ENCODE measurements at regions not wholly inside any gene's neighbourhood (a gene's known extent, or its start where the extent isn't known, plus 50 kb on each side); places are given as distances from the start of the nearest gene placed in this dataset.
A peak's percentile ranks its signal among the peaks of the same experiment; 100 is the strongest.
"Not testable (repeated sequence)": the region's sequence is repeated elsewhere in the genome, so short reads cannot be mapped to it uniquely, and the experiment has no call there.

- no peak for DNase-seq
Measured at GRCh38 chr11:16528639-16529038, 172.3 kb upstream of the SOX6 start.

GRCh38 chr11:16527525-16528246 is 171.3 kb upstream of the SOX6 start:
- no peak for DNase-seq

GRCh38 chr11:16526947-16527346 is 170.6 kb upstream of the SOX6 start:
- DNase-seq, result peak; percentile 5

GRCh38 chr11:16520713-16521112 is 164.4 kb upstream of the SOX6 start:
- DNase-seq, result not testable (repeated sequence)

GRCh38 chr11:16512899-16513241 is 156.5 kb upstream of the SOX6 start:
- DNase-seq, result no peak

- DNase-seq, result no peak
Measured at GRCh38 chr11:16512198-16512898, 156.0 kb upstream of the SOX6 start.

GRCh38 chr11:16511116-16512114 is 155.1 kb upstream of the SOX6 start:
- DNase-seq, result peak; percentile 7

GRCh38 chr11:16505481-16505880 is 149.1 kb upstream of the SOX6 start:
- no peak for DNase-seq

- DNase-seq, result not testable (repeated sequence)
Measured at GRCh38 chr11:16503891-16504290, 147.5 kb upstream of the SOX6 start.

GRCh38 chr11:16494918-16495691 is 138.8 kb upstream of the SOX6 start:
- DNase-seq, result no peak

- DNase-seq, result no peak
Measured at GRCh38 chr11:16484434-16484833, 128.1 kb upstream of the SOX6 start.

- DNase-seq, result no peak
Measured at GRCh38 chr11:16474659-16475058, 118.3 kb upstream of the SOX6 start.

GRCh38 chr11:16469968-16470367 is 113.6 kb upstream of the SOX6 start:
- DNase-seq, result no peak

GRCh38 chr11:16468735-16469453 is 112.5 kb upstream of the SOX6 start:
- DNase-seq, result no peak

GRCh38 chr11:16460508-16460907 is 104.2 kb upstream of the SOX6 start:
- no peak for DNase-seq

GRCh38 chr11:16456366-16456765 is 100.0 kb upstream of the SOX6 start:
- no peak for DNase-seq

GRCh38 chr11:16454289-16454863 is 98.0 kb upstream of the SOX6 start:
- DNase-seq, result no peak

- DNase-seq, result no peak
Measured at GRCh38 chr11:16448123-16448717, 91.9 kb upstream of the SOX6 start.

GRCh38 chr11:16441461-16441860 is 85.1 kb upstream of the SOX6 start:
- DNase-seq, result no peak

- no peak for DNase-seq
Measured at GRCh38 chr11:16440136-16440535, 83.8 kb upstream of the SOX6 start.
